ENCODE measurements at regions not wholly inside any gene's neighbourhood (a gene's known extent, or its start where the extent isn't known, plus 50 kb on each side); places are given as distances from the start of the nearest gene placed in this dataset.

DNA sequence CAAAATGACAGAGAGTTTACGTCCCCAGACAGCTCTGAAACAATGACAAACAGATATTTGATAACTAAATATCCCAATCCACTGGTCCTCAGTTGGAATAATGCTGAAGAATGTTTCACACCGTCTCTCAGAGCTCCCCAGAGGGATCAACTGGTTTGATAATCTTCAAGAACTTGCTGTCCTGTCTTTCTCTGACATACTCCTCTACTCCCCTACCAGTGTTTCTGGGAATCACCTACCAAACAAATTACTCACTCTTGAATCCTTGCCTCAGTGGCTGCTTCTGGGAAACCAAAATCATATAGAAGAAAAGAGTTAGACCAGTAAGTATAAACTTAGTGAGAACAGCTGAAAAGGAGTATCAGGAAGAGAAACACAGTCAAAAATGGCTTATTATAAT is 469.7 kb upstream of the JAG1 start:
- no peak for DNase-seq
- H3K36me3 ChIP-seq: no peaks in the 10 kb centered on the region
- intact Hi-C loops (cut with DNase I; ENCODE audit: low total_unique reads): no loop called here
- no peak for TF ChIP-seq CTCF (IDR thresholded peaks at IDR 0.05)
- no peaks in the 10 kb centered on the region for H3K9me3 ChIP-seq
- H3K4me3 ChIP-seq: no peak overlapping the region
- no peaks in the 10 kb centered on the region for H3K27me3 ChIP-seq
- H3K27ac ChIP-seq: peak overlapping the region; percentile 3 to 24
- H3K4me1 ChIP-seq: no peaks in the 10 kb centered on the region

GRCh38 chr20:11144114-11144950 is 470.5 kb upstream of the JAG1 start:
- H3K4me3 ChIP-seq: no peak overlapping the region
- intact Hi-C loops (cut with DNase I; ENCODE audit: low total_unique reads): no loop called here
- H3K27me3 ChIP-seq: no peaks in the 10 kb centered on the region
- no peaks in the 10 kb centered on the region for H3K4me1 ChIP-seq
- H3K36me3 ChIP-seq: no peaks in the 10 kb centered on the region
- peak in 1 of 2 donors; percentile 39 for DNase-seq
- no peaks in the 10 kb centered on the region for H3K9me3 ChIP-seq
- H3K27ac ChIP-seq: peak overlapping the region; percentile 3 to 66
- no peak for TF ChIP-seq CTCF (IDR thresholded peaks at IDR 0.05)
- TF ChIP-seq POLR2A (IDR thresholded peaks at IDR 0.05): no peak

- intact Hi-C loops (cut with DNase I; ENCODE audit: low total_unique reads): no loop called here
- no peak overlapping the region for H3K4me3 ChIP-seq
- no peaks in the 10 kb centered on the region for H3K4me1 ChIP-seq
- no peak for DNase-seq
- no peaks in the 10 kb centered on the region for H3K27me3 ChIP-seq
- no peaks in the 10 kb centered on the region for H3K9me3 ChIP-seq
- H3K27ac ChIP-seq: no peak overlapping the region
- TF ChIP-seq CTCF (IDR thresholded peaks at IDR 0.05) (no peak), POLR2A (IDR thresholded peaks at IDR 0.05) (no peak)
- H3K36me3 ChIP-seq: no peaks in the 10 kb centered on the region
Observed at GRCh38 chr20:11145616-11146015, 471.8 kb upstream of the JAG1 start.

DNA sequence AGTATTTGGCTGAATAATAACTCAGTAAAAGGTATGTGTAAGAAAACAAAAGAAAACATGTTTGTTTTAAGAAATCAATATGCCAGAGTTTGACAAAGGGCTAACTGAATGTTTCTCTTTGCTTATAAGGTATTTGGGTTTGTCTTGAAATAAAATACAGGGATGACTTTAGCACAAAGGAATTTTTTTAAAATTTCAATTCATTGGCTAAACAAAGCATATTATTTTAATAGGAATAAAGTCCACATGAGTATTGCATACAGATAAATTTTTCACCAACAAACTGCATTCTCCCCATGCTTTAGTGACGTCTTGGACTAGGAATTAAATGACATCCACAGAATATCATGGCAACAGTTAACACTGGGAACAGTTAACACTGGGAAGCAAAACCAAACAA is 480.0 kb upstream of the JAG1 start:
- Histone ChIP-seq H3K4me1 (no peaks in the 10 kb centered on the region), H3K4me3 (no peak overlapping the region), H3K9me3 (no peaks in the 10 kb centered on the region), H3K36me3 (no peaks in the 10 kb centered on the region), H3K27ac (no peak overlapping the region), H3K27me3 (no peaks in the 10 kb centered on the region)
- TF ChIP-seq CTCF (IDR thresholded peaks at IDR 0.05) (no peak), POLR2A (IDR thresholded peaks at IDR 0.05) (no peak)
- intact Hi-C loops (cut with DNase I; ENCODE audit: low total_unique reads): no loop called here
- DNase-seq: no peak

DNA sequence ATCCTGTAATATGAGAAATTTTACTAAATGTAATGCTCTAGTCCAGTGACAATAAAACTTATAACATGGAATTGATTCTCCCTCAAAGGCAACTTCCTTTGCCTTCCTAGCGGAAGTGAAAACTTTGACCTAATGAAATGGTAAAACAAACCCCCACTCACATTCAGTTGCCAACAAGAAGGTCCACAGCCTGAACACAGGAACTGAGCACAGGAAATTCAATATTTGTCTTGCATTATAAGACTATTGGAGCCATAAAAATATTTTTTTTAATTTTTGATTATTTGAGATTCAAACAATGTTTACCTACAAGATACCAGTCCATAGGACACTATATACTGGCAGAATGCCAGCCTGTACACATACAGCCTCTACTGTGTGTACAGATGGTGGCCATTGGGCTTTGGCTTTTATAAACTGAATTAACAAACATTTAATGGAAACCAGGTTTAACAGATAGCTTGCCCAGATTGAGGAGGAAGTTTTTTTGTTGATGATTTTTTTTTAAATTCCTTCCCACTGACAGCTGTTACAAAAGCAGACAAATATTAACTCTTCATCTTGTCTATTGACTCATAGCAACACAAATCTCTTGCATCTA is 481.5 kb upstream of the JAG1 start:
- TF ChIP-seq POLR2A (IDR thresholded peaks at IDR 0.05): no peak
- TF ChIP-seq CTCF (IDR thresholded peaks at IDR 0.05): no peak
- Histone ChIP-seq H3K4me3 (no peak overlapping the region), H3K27me3 (no peaks in the 10 kb centered on the region), H3K9me3 (no peaks in the 10 kb centered on the region), H3K4me1 (no peaks in the 10 kb centered on the region), H3K27ac (no peak overlapping the region), H3K36me3 (no peaks in the 10 kb centered on the region)
- intact Hi-C loops (cut with DNase I; ENCODE audit: low total_unique reads): no loop called here
- no peak for DNase-seq

Measured in uterus (tissue), 3 donors.